Upper lobe of left lung (tissue), 4 donors: ENCODE measurements at regions not wholly inside any gene's neighbourhood (a gene's known extent, or its start where the extent isn't known, plus 50 kb on each side); places are given as distances from the start of the nearest gene placed in this dataset.

Experiments
- CTCF ChIP-seq, 6 experiments: fragments of 450-650 bp in 4 of 6; fragments of 200-600 bp in 2 of 6; sonication (generic) in 2 of 6; IDR thresholded peaks; one replicate each; pipeline ENCODE4 v1.5.1; 2016 to 2019; ENCODE audit warnings: antibody characterized with exemption in 6 of 6
- EP300 ChIP-seq, 4 donors: sonication (generic); formaldehyde crosslinking; IDR thresholded peaks; one replicate each; pipeline ENCODE4 v1.5.1; 2017; ENCODE audit warnings: antibody characterized with exemption in 4 of 4, control low read depth in 2 of 4
- POLR2AphosphoS5 ChIP-seq, 2 donors: sonication (generic); formaldehyde crosslinking; IDR thresholded peaks; one replicate each; pipeline ENCODE4 v1.5.1; 2017; ENCODE audit warnings: antibody characterized with exemption in 2 of 2

GRCh38 chr19:56983171-56983570, 136.6 kb upstream of the USP29 start:
- no peak for TF ChIP-seq POLR2AphosphoS5 (IDR thresholded peaks at IDR 0.05)
- no peak for TF ChIP-seq CTCF (IDR thresholded peaks at IDR 0.05)
- TF ChIP-seq EP300 (IDR thresholded peaks at IDR 0.05) = no peak
